SIG-M5 treated with dmso at 0.1 percent for 504 hours (cell line): ENCODE measurements at regions not wholly inside any gene's neighbourhood (a gene's known extent, or its start where the extent isn't known, plus 50 kb on each side); places are given as distances from the start of the nearest gene placed in this dataset.
"Not testable (repeated sequence)": the region's sequence is repeated elsewhere in the genome, so short reads cannot be mapped to it uniquely, and the experiment has no call there.

Experiments
- DNase-seq: peaks from one replicate; lab custom pipeline; 2025; ENCODE audit not compliant: unreplicated experiment; lab: John Stamatoyannopoulos, UW

DNA sequence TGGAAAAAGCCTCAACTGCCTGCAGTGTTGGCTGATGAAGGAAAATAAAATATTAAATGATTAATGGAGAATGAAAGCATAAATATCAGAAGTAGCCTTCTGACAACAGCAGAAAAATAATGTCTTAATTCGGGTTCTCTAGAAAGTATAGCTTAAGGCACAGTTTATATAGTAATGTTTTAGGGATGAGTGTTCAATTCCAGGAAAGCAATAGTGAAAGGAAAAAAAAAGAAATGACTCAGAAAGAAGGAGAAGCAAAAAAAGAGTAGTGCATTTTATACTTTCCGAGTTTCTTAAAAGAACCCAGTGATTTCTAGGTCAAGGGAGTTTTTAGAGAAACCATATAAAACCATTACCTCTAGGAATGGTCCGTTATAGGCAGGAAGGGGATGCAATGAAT lies 137.3 kb downstream of the HTR1B start:
- DNase-seq, result no peak

DNA sequence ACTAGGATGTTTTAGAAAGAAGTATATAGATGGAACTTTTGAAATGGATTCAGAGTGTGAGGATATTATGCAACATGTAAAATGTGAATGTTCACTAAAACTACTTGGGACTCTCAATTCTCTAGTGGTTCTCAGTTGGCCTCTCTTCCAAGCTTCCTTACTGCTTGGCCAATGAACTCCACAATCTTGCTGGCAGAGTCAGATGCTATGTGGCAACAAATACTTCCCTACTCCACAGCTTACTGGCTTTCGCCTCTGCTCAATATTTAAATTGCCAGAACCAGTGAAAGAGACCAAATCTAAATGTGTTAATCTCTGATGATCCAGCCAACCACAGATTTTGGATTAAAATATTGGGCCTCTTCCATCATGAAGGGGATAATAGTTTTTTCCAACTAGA lies 138.4 kb downstream of the HTR1B start:
- no peak for DNase-seq

DNA sequence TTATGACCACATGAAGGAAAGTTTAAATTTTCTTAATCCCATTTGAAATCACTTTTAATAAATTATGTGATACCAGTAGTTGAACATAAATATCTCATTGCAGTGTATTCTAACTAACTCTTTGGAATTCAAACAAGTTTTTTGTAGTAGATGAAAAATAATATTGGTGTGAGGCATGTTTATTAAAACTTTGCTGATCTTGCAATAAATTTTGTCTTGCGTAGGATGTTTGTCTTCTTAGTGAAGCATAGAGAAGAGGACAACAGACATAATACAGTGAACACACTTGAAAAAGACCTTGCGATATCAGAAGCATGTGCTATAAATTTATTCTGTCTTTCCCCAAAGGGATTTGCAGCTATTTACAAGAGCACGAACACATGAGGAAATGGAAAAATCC lies 140.7 kb downstream of the HTR1B start:
- no peak for DNase-seq

DNA sequence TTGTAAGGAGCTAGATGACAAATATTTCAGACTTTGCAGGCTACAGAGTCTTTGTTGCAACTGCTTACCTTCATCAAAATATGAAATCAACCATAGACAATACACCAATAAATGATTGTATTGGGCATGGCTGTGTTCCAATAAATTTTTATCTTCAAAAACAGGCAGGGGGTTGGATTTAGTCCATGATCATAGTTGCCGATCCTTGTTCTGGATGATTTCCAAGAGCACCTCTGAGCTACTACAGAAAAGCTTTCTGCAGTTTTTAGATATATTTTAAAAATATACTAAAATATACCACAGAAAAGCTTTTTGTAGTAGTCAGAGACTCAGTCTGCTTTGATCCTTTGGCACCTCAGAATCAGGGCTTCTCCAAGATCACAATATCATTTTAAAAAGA lies 145.0 kb downstream of the HTR1B start:
- no peak for DNase-seq

DNA sequence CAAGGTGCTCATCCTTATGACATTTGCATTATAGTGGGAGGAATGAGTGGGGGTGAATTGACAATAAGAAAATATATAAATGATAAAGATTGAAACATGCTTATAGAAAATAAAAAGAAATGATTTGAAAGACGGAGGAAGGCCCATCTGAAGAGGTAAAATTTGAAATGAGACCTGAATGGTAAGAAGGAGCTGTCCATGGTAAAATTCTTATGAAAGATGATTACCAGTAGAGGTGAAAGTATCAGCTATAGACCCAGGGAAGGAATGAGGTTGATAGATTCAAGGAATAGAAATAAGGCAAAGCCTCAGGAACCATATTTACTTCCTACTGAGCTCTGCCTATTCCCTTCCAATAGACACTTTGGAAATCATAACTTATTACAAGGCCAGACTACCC lies 149.7 kb downstream of the HTR1B start:
- no peak for DNase-seq

DNA sequence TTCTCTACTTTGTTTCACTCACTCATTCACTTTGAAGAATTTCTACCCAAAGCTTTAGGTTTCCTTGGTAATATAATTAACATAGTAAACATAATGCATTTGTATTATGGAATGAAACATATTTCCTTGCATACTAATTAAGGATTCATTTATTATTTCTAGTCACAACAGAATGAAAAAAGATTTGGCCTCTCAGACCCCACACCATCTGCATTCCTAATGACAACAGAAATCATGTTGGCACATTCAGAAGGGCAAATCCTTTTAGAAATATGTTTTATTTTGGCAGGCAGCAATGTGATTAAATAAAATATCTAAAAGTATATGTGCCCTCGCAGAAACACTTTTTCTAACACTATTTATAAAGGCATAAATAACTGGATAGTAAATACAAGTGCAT lies 163.4 kb downstream of the HTR1B start:
- no peak for DNase-seq

DNA sequence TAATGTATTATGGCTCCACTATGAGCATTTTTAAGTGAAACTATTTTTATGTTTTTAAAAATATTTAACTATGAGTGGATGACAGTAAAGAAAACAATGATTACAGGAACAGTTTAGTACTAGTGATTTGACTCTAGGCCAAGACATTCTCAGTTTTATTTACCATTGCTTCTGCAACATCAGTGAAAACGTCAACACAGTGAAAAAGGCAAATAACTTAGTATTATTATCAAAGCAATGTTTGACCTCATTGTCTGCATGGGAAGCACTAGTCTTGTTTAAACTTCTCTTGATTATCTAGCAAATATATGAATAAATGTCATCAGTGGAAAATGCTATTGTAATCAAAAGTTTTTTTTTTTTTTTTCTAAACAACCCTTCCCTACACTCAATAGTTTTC lies 165.0 kb downstream of the HTR1B start:
- no peak for DNase-seq

DNA sequence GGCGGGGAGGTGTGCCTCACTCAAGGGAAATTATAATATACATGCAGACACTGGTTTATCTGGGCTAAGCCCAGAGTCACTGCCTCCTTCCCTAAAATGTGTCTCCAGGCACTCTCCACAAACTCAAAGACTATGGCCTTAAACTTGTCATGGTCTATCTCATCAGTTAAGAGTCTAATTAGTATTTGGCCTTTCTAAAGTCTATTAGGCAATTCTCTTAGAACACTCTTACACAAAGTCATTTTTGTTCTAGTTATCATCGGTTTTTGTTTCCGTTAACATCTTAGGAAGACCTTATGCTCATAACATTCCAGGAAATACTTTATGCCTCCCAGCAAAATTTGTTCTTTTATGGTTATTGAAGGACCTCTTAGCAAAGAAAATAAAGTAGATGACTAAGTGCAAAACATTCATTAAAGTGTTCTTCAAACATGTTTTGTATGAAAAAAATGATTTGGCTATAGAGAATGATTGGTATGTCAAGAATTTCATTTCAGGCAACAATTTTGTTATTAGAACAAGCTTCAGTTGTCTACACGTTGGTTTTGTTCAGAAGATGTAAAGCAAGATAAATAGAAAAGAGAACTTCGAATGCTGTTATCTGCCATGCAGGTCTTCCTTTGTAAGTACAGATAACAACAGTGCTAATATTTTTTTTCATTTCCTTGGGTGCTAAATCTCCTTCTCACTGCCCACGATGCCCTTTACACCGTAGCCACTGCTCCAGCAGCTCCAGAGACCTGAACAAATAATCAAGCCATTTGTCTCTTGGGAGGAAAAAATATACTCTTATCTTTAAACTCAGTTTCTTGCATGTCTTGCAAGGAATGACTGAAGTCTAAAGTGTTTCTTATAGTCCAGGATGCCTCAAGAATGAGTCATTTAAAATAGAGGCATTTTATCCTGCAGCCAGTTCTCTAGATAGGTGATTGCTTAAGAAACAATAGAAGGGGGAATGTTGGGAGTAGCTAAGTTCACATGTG lies 170.4 kb downstream of the HTR1B start:
- DNase-seq, result no peak

DNA sequence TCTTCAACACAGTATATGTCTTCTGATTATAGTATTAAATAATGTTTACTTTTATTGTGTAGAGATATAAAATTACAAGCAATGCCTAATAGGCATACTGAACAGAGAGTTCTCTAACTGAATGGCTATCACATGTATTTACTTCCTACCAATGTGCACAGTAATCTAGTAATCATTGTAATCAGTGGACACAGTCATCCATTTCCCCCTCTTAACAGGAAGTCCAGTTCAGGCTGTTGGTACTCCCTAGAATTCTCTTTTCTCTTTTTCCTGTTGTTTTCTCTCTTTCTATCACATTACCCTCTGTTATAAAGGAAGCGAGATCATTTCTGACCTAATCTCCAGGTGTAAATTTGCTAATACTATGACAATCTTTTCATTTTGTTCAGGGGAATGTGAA lies 172.5 kb downstream of the HTR1B start:
- no peak for DNase-seq

DNA sequence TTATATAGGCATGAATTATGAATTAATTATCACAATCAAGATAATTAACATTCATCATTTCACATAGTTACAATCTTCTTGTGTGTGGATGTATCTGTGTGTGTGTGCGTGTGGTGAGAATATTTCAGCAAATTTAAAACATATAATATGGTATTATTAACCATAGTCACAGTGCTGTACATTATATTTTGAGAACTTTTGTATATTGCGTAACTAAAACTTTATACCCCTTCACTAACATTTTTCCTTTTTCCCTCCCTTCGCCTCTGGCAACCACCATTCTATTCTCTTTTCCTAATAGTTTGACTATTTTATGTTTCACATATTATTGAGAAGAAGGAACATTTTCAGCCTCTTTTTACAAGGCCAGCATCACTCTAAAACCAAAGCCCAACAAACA lies 176.8 kb downstream of the HTR1B start:
- no peak for DNase-seq

DNA sequence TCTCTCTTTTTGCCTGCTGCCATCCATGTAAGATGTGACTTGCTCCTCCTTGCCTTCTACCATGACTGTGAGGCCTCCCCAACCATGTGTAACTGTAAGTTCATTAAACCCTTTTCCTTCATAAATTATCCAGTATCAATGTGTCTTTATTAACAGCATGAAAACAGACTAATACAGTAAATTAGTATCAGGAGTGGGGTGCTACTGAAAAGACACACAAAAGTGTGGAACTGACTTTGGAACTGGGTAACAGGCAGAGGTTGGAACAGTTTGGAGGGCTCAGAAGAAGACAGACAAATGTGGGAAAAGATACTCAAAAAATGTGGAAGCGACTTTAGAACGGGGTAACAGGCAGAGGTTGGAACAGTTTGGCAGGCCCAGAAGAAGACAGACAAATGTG lies 189.4 kb downstream of the HTR1B start:
- DNase-seq, result no peak

DNA sequence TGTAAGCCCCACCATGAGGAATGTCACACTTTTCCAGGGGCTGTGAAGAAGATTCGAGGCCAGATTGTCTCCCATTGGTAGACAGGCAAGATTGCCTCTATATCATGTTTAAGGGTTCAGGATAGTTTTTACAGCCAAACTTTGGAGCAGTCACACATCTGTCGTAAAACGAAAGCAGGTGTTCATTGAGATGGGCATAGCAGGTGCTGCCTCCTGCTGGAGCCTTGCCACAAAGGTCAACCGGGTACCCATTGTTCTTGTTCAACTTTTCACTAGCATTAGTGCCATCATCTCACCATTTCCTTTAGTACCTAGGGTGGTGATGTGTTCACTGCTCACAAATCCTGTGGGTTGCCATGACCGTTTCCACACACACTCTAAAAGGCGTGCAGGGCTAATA lies 198.3 kb downstream of the HTR1B start:
- no peak for DNase-seq

DNA sequence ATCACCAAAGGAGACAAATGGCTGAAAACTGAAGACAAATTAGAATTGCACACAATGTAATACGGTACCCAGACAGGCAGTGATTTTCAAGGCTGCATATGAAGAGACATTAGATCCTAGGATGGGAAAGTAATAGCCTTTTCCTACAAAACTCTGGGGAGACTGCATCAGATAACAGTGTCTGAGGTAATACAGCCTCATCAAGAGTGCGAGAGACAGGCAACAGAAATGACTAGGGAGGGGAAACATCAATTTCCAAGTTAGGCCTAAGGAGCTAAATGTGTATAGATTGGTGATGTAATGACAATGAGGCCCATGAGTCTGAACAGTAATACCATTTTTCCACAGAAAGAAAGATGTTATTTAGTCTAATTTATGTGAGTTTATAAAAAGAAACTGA lies 200.3 kb downstream of the HTR1B start:
- no peak for DNase-seq

DNA sequence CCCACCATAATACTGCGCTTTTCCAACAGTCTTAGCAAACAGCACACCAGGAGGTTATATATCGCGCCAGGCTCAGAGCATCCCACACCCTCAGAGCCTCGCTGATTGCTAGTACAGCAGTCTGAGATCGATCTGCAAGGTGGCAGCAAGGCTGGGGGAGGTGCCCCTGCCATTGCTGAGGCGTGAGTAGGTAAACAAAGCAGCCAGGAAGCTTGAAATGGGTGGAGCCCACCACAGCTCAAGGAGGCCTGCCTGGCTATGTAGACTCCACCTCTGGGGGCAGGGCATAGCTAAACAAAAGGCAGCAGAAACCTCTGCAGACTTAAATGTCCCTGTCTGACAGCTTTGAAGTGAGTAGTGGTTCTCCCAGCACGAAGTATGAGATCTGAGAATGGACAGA lies 211.5 kb downstream of the HTR1B start:
- not testable (repeated sequence) for DNase-seq

DNA sequence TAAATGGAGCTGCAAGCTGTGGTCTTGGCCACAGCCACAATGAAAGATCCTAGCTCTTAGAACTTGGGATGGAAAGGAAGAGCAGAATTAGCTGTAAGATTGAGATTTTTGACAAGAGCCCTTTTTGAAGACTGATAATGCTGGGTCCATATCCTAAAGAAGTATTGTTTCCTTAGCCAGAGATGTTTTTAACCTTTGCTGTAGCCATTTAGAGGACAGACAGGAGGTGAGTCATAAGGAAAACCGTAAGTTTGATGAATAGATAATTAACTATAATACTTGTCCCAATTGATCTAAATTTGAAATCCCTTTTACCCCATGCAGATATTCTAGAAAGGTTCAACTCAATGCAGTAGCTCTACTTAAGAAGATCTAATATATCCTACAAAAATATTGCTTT lies 213.7 kb downstream of the HTR1B start:
- no peak for DNase-seq

DNA sequence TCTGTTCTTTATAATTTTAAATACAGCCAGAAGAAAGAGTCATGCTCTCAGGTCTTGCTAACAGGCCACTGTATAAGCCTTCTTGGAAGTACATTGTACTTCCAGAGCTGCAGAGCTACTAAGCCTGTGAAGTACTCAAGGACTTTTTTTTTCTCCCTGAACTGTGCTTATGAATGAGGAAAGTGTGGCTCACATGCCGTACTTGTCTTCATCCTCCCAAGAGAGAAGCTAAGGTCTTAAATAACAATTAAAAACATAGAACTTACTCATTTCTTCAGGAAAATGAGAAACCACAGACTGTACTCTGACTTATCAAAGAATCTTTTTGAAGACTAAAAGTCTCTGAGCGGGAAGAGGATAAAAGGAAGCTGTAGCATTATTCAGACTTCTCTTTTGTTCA lies 218.3 kb downstream of the HTR1B start:
- DNase-seq, result no peak

DNA sequence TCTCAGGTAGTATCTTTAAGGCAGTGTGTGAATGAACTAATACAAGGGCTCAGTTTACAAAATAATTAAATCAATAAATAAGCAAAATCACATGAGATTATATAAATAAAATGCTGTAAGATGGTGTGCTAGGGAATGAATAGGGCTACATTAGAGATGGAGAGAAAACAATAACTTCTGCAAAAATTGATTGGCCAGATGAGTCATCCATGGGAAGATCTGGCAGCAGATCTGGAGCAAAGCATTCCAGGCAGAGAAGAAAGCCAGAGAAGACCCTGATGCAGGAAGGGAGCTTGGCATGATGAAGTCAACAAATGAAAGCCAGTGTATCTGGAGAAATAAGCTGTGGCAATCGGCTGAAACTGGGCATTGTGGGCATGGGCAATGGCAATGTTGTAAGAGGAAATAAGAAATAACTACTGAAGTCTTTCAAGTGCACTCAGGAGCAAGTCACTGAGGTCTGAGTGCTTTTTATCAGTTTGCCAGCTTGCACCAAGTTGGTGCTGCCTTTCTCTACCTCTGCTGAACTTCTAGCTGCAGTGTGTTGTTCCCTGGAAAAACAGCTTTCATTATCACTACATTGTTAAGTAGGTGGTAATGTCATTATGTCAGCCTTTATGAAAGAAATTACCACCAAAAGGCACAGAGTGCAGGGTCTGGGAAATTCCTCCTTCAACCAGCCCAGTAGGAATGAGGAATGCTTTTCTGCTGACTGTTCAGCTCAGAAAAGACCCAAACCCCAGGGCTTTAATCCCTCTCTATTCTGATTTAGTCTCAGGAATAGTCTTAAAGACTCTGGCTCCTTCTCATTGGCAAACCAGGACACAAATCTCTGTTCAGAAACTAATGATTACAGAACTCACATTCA lies 231.6 kb downstream of the HTR1B start:
- no peak for DNase-seq

DNA sequence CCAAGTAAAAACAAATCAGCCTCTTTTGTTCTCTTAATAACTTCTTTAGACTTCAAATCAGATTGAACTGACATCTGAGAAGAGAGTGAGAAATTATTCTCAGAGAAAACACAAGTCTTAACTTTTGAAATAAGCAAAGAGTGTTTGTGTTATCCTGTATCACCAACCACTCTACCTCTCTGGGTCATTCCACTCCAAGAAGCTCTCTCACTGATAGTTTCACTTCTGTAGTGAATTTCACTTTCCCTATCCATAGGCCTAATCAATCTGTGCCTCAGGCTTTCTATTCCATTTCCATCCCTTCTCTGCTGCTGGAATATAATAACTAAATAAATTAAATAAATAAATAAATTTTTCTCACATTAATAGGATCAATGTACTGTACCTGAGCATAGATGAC lies 235.0 kb downstream of the HTR1B start:
- DNase-seq, result no peak

DNA sequence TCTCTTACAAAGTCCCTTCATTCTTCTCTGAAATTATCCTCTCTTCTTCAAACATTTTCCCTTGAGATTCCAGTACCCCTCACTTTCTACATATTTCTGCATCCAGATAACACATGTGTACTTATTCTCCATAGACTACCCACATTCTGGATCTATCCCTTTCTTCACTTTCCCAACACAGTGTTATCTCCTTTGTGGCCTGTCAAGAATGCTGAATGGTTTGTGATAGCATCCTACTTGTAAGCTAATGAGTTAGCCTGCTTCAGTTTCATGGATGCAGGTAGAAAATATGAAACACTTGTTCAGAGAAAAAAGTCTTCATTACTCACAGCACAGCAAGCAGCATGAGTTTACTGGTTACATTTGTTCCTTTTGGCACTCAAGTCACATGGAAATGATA lies 245.4 kb downstream of the HTR1B start:
- DNase-seq, result no peak

DNA sequence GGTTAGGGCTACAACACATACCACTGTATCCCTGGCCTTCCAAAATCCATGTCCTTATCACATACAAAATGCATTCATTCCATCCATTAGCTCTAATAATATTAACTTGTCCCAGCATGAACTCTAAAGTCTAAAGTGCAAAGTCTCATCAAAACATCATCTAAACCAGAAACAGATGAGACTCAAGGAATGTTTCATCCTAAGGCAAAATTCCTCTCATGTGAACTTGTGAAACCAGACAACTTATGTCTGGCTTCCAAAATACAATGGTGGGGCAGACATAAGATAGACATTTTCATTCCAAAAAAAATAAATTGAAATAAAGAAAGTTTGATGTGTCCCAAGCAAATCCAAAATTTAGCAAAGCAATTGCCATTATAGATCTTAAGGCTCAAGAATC lies 257.4 kb downstream of the HTR1B start:
- DNase-seq, result no peak

DNA sequence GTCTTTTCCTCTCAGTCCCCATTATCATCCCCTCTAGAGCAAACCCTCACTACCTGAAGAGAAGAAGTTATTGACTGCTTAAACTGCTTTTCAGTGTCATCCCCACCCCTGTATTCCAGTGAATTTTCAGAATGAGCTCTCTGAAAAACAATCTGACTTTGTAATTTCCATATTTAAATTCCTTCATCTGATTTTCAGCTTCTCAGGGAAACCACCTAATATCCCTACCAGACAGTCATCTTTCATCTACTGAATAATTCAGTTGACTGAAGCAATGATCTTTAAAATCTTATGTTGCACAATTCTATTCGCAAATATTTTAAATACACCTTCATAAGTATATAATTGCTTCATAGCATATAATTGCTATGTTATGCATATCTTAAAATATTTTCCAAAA lies 258.7 kb downstream of the HTR1B start:
- DNase-seq, result no peak

DNA sequence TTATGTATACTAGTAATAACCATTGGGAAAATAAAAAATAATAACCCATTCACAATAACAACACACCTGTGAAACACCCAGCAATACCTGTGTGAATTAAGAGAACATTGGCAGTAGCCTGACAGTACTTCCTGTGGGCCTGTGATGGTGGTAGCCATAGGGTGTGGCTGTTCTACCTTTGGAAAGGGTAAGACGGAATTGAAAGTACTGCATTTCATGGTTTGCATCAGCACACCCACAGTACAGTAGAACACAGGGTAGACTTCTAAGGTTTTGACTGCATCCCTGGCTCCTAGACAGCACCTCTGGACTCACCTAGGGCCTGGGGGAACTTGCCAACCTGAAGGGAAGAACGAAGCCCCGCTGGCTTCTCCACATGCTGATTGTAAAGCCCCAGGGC lies 279.8 kb downstream of the HTR1B start:
- no peak for DNase-seq
